ENCODE measurements at regions not wholly inside any gene's neighbourhood (a gene's known extent, or its start where the extent isn't known, plus 50 kb on each side); places are given as distances from the start of the nearest gene placed in this dataset.
"Not testable (repeated sequence)": the region's sequence is repeated elsewhere in the genome, so short reads cannot be mapped to it uniquely, and the experiment has no call there.

DNA sequence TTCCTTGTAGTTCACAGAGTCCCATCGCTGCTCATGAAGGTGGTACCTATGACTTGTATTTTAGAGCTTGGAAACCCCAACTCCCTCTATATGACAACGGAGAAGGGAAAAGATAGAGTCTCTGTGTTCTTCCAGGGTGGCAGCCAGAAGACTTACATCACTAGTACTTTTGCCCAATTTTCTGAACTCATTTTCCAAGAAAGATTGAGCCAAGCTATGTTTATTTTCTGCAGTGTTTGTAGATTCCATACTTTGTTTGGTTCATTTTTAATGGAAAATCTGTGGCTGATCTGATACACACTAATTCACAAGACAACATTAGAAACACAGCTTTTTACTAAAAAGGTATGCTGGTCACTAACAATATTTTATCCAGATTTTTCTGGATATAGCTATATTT lies 60.2 kb upstream of the ATP5MC3 start:
- H3K27ac Mint-ChIP-seq: no peak overlapping the region
- no peaks in the 10 kb centered on the region for H3K36me3 Mint-ChIP-seq (ENCODE audit: insufficient read depth)
- TF ChIP-seq, protein P1, sequence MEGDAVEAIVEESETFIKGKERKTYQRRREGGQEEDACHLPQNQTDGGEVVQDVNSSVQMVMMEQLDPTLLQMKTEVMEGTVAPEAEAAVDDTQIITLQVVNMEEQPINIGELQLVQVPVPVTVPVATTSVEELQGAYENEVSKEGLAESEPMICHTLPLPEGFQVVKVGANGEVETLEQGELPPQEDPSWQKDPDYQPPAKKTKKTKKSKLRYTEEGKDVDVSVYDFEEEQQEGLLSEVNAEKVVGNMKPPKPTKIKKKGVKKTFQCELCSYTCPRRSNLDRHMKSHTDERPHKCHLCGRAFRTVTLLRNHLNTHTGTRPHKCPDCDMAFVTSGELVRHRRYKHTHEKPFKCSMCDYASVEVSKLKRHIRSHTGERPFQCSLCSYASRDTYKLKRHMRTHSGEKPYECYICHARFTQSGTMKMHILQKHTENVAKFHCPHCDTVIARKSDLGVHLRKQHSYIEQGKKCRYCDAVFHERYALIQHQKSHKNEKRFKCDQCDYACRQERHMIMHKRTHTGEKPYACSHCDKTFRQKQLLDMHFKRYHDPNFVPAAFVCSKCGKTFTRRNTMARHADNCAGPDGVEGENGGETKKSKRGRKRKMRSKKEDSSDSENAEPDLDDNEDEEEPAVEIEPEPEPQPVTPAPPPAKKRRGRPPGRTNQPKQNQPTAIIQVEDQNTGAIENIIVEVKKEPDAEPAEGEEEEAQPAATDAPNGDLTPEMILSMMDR (IDR thresholded peaks at IDR 0.05; ENCODE audit: unreplicated experiment): no peak
- H3K4me1 Mint-ChIP-seq (ENCODE audit: low read depth): no peaks in the 10 kb centered on the region
- H3K27me3 Mint-ChIP-seq: peaks cover 5% of the 10 kb centered on the region
- H3K4me3 Mint-ChIP-seq (ENCODE audit: low read depth): no peak overlapping the region
- peaks cover 21% of the 10 kb centered on the region for H3K9me3 Mint-ChIP-seq (ENCODE audit: low read depth)
- no peak for DNase-seq (ENCODE audit: low spot score, unreplicated experiment)

DNA sequence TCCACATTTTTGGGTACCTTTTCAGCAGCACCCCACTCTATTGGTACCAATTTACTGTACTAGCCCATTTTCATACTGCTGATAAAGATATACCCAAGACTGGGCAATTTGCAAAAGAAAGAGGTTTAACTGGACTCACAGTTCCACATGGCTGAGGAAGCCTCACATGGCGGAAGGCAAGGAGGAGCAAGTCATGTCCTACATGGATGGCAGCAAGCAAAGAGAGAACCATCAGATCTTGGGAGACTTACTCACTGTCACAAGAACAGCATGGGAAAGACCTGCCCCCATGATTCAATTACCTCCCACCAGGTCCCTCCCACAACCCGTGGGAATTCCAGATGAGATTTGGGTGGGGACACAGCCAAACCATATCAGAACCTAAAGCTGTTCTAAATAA lies 58.5 kb upstream of the ATP5MC3 start:
- not testable (repeated sequence) for H3K36me3 Mint-ChIP-seq (ENCODE audit: insufficient read depth); H3K4me3 Mint-ChIP-seq (ENCODE audit: low read depth); DNase-seq (ENCODE audit: low spot score, unreplicated experiment); H3K27ac Mint-ChIP-seq; H3K27me3 Mint-ChIP-seq; H3K4me1 Mint-ChIP-seq (ENCODE audit: low read depth)
- peaks cover 21% of the 10 kb centered on the region for H3K9me3 Mint-ChIP-seq (ENCODE audit: low read depth)

DNA sequence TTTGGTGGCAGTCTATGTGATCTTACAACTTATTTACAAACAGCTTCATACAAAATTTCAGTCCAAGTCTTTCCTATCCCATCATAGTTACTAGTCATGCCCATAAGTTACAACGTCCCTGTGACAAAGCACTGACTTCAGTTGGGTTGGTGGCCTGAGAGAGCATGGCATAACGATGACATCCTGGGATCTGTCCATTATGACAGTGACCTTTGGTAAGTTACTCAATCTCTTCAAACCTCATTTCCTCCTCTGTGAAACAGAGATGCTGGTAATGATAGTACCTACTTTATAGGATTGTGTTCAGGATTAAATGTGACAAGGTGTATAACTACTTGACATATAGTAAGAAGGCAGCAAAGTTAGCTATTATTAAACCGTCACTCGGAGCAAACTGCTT lies 55.4 kb upstream of the ATP5MC3 start:
- no peak overlapping the region for H3K4me3 Mint-ChIP-seq (ENCODE audit: low read depth)
- H3K9me3 Mint-ChIP-seq (ENCODE audit: low read depth): peaks cover 21% of the 10 kb centered on the region
- no peaks in the 10 kb centered on the region for H3K27me3 Mint-ChIP-seq
- no peak for DNase-seq (ENCODE audit: low spot score, unreplicated experiment)
- TF ChIP-seq, protein P1 (IDR thresholded peaks at IDR 0.05; ENCODE audit: unreplicated experiment): no peak
- no peaks in the 10 kb centered on the region for H3K36me3 Mint-ChIP-seq (ENCODE audit: insufficient read depth)
- H3K4me1 Mint-ChIP-seq (ENCODE audit: low read depth): no peaks in the 10 kb centered on the region
- no peak overlapping the region for H3K27ac Mint-ChIP-seq

DNA sequence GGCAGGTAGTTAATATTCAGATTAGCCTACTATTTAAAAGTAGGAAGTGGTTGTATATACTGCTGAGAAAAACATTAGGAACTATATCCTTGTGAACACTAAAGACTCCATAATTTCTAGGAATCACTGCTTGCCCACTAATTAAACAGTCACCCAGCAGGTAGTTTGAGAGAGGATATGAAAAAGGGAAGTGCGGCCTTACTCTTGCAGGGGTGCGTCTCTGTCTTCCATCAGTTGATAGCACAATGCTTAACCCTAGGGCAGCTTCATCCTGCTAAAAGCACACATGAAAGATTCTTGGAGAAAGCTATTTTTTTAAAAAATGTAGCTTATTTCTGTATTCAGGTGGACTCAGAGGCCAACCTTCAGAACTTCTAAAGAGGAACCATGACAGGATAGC lies 53.1 kb upstream of the ATP5MC3 start:
- H3K9me3 Mint-ChIP-seq (ENCODE audit: low read depth): peaks cover 14% of the 10 kb centered on the region
- TF ChIP-seq, protein P1 (IDR thresholded peaks at IDR 0.05; ENCODE audit: unreplicated experiment): no peak
- no peak overlapping the region for H3K27ac Mint-ChIP-seq
- no peak for DNase-seq (ENCODE audit: low spot score, unreplicated experiment)
- H3K36me3 Mint-ChIP-seq (ENCODE audit: insufficient read depth): no peaks in the 10 kb centered on the region
- H3K4me3 Mint-ChIP-seq (ENCODE audit: low read depth): no peak overlapping the region
- H3K4me1 Mint-ChIP-seq (ENCODE audit: low read depth): no peaks in the 10 kb centered on the region
- H3K27me3 Mint-ChIP-seq: no peaks in the 10 kb centered on the region

DNA sequence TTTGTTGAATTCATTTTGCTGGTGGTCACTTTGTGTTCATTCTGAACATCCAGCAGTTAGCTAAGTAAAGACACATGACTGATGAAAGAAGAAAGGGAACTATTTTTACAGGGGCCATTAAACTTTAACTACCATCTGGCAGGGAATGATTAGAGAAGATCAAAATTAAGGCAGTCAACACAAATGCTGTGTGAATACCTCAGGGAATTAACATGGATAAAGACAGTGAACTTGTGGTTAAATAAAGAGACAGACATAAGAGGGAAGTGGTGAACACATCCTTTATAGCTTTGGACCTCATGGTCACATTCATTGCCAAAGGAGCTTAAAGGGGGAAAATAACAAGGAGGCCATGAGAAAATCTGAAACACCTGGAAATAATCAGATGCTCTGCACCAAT lies 52.6 kb upstream of the ATP5MC3 start:
- Mint-ChIP-seq H3K4me3 (ENCODE audit: low read depth) (no peak overlapping the region), H3K36me3 (ENCODE audit: insufficient read depth) (no peaks in the 10 kb centered on the region), H3K27ac (no peak overlapping the region), H3K9me3 (ENCODE audit: low read depth) (peaks cover 12% of the 10 kb centered on the region), H3K4me1 (ENCODE audit: low read depth) (no peaks in the 10 kb centered on the region), H3K27me3 (no peaks in the 10 kb centered on the region)
- DNase-seq (ENCODE audit: low spot score, unreplicated experiment): no peak
- TF ChIP-seq, protein P1 (IDR thresholded peaks at IDR 0.05; ENCODE audit: unreplicated experiment): no peak

DNA sequence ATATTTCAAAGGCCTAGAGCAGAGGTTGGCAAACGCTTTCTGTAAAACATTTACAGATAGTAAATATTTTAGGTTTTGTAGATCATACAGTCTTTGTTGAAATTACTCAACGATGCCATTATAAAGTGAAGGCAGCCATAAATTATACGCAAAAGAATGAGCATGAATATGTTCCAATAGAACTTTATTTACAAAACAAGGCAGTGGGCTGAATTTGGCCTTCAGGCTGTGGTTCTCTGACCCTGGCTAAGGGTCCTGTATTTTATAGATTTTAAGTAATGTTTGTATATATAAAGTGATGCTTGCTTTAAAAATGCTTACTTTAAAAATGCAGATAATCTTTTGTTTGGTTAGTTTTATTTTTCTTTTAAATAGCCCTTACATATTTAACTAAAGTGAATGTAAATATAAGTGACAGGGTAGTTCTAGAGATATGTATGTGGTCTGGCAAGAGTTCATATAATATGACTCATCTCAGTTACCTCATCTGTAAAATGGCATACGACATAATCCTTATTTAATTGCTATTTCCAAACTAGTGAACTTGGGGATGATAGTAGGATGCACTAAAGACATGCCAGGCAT lies 51.7 kb upstream of the ATP5MC3 start:
- H3K27ac Mint-ChIP-seq: no peak overlapping the region

More for the DNA sequence above, 51.7 kb upstream of the ATP5MC3 start:
- Mint-ChIP-seq H3K4me1 (ENCODE audit: low read depth) (no peaks in the 10 kb centered on the region), H3K36me3 (ENCODE audit: insufficient read depth) (no peaks in the 10 kb centered on the region), H3K27me3 (no peaks in the 10 kb centered on the region), H3K9me3 (ENCODE audit: low read depth) (peaks cover 8% of the 10 kb centered on the region), H3K4me3 (ENCODE audit: low read depth) (no peak overlapping the region)
- no peak for DNase-seq (ENCODE audit: low spot score, unreplicated experiment)
- TF ChIP-seq, protein P1 (IDR thresholded peaks at IDR 0.05; ENCODE audit: unreplicated experiment): no peak

Data from progenitor cell of endocrine pancreas (in vitro differentiated cells).